SK-N-SH treated with all-trans-retinoic acid at 6 μM for 48 hours (cell line): ENCODE measurements at regions not wholly inside any gene's neighbourhood (a gene's known extent, or its start where the extent isn't known, plus 50 kb on each side); places are given as distances from the start of the nearest gene placed in this dataset.

Experiments
- ATAC-seq: fragments of 200-7000 bp; cut with Tn5 transposase; 3 replicates; pipeline ENCODE4 v1.9.1; 2020; ENCODE audit warnings: mild to moderate bottlenecking, moderate library complexity
- ARNTL ChIP-seq: fragments of 450-650 bp; formaldehyde crosslinking; IDR thresholded peaks from 2 replicates; pipeline ENCODE4 v1.5.0; 2020; ENCODE audit warnings: low read depth, mild to moderate bottlenecking, moderate library complexity, borderline replicate concordance
- CREB5 ChIP-seq: fragments of 250-450 bp; sonication (Bioruptor Pico); IDR thresholded peaks from 2 replicates; pipeline ENCODE4 v1.5.1; 2020; ENCODE audit warnings: low read depth, mild to moderate bottlenecking, moderate library complexity
- CSDC2 ChIP-seq: fragments of 250-450 bp; sonication (Bioruptor Pico); IDR thresholded peaks from 2 replicates; pipeline ENCODE4 v1.5.0; 2020; ENCODE audit warnings: mild to moderate bottlenecking, moderate library complexity
- CSRNP3 ChIP-seq: fragments of 250-450 bp; sonication (Bioruptor Pico); IDR thresholded peaks from 2 replicates; pipeline ENCODE4 v1.5.1; 2021; ENCODE audit warnings: mild to moderate bottlenecking, moderate library complexity
- ESRRG ChIP-seq: fragments of 250-450 bp; sonication (Bioruptor Pico); IDR thresholded peaks from 2 replicates; pipeline ENCODE4 v1.6.1; 2021; ENCODE audit warnings: mild to moderate bottlenecking
- GLIS3 ChIP-seq: fragments of 250-450 bp; sonication (Bioruptor Pico); IDR thresholded peaks from 2 replicates; pipeline ENCODE4 v1.5.0; 2020; ENCODE audit warnings: mild to moderate bottlenecking, moderate library complexity
- OSR1 ChIP-seq: fragments of 250-450 bp; sonication (Bioruptor Pico); IDR thresholded peaks from 2 replicates; pipeline ENCODE4 v1.8.0; 2022; ENCODE audit warnings: moderate library complexity, mild to moderate bottlenecking, inconsistent platforms
- PATZ1 ChIP-seq: fragments of 250-450 bp; sonication (Bioruptor Pico); IDR thresholded peaks from 2 replicates; pipeline ENCODE4 v1.8.0; 2020; ENCODE audit warnings: mild to moderate bottlenecking, moderate library complexity, borderline replicate concordance
- RARB ChIP-seq: fragments of 250-450 bp; sonication (Bioruptor Pico); IDR thresholded peaks from 2 replicates; pipeline ENCODE4 v1.8.0; 2021; ENCODE audit warnings: mild to moderate bottlenecking, moderate library complexity
- SNAI2 ChIP-seq: fragments of 250-450 bp; sonication (Bioruptor Pico); IDR thresholded peaks from 2 replicates; pipeline ENCODE4 v1.5.0; 2020; ENCODE audit warnings: mild to moderate bottlenecking, moderate library complexity
- TCF4 ChIP-seq: fragments of 250-450 bp; sonication (Bioruptor Pico); IDR thresholded peaks from 2 replicates; pipeline ENCODE4 v1.8.0; 2021; ENCODE audit warnings: mild to moderate bottlenecking, moderate library complexity, borderline replicate concordance
- TOX ChIP-seq: fragments of 250-450 bp; sonication (Bioruptor Pico); IDR thresholded peaks from 2 replicates; pipeline ENCODE4 v1.8.0; 2021; ENCODE audit warnings: mild to moderate bottlenecking, moderate library complexity, borderline replicate concordance
- TSHZ2 ChIP-seq: fragments of 250-450 bp; sonication (Bioruptor Pico); IDR thresholded peaks from 2 replicates; pipeline ENCODE4 v1.5.0; 2020; ENCODE audit warnings: mild to moderate bottlenecking, moderate library complexity
- ZC3H10 ChIP-seq: fragments of 250-450 bp; sonication (Bioruptor Pico); IDR thresholded peaks from 2 replicates; pipeline ENCODE4 v1.5.1; 2021; ENCODE audit warnings: mild to moderate bottlenecking, moderate library complexity
- ZFP3 ChIP-seq: fragments of 250-450 bp; sonication (Bioruptor Pico); IDR thresholded peaks from 2 replicates; pipeline ENCODE4 v1.5.0; 2020; ENCODE audit warnings: mild to moderate bottlenecking, moderate library complexity
- ZFP30 ChIP-seq: fragments of 450-650 bp; formaldehyde crosslinking; IDR thresholded peaks from 2 replicates; pipeline ENCODE4 v1.5.0; 2022; ENCODE audit warnings: mild to moderate bottlenecking, moderate library complexity
- ZNF8 ChIP-seq: fragments of 450-650 bp; formaldehyde crosslinking; IDR thresholded peaks from 2 replicates; pipeline ENCODE4 v1.5.0; 2020; ENCODE audit warnings: mild to moderate bottlenecking, moderate library complexity

- TF ChIP-seq ZFP30 (CRISPR knock-in tag) (no peak), ARNTL (CRISPR knock-in tag) (no peak), CREB5 (no peak), TOX (no peak), CSRNP3 (CRISPR knock-in tag) (no peak), TCF4 (CRISPR knock-in tag) (no peak), GLIS3 (CRISPR knock-in tag) (no peak)
- ATAC-seq: no peak
Observed at GRCh38 chr7:155145477-155146255, 75.5 kb downstream of the HTR5A start.

GRCh38 chr7:155147172-155147571 is 77.0 kb downstream of the HTR5A start:
- no peak for ATAC-seq
- TF ChIP-seq ZFP30 (CRISPR knock-in tag) (no peak), PATZ1 (no peak), ARNTL (CRISPR knock-in tag) (no peak), TCF4 (CRISPR knock-in tag) (no peak), RARB (no peak)

GRCh38 chr7:155147624-155148023 is 77.5 kb downstream of the HTR5A start:
- TF ChIP-seq PATZ1: no peak
- no peak for TF ChIP-seq TSHZ2 (CRISPR knock-in tag)
- no peak for TF ChIP-seq CREB5
- no peak for TF ChIP-seq ZNF8
- TF ChIP-seq ESRRG (CRISPR knock-in tag): no peak
- TF ChIP-seq TCF4 (CRISPR knock-in tag): no peak
- no peak for TF ChIP-seq ZC3H10 (CRISPR knock-in tag)
- no peak for TF ChIP-seq SNAI2 (CRISPR knock-in tag)
- ATAC-seq: no peak

GRCh38 chr7:155153676-155154075 is 83.6 kb downstream of the HTR5A start:
- ATAC-seq: no peak
- TF ChIP-seq OSR1 (CRISPR knock-in tag) (no peak), TCF4 (CRISPR knock-in tag) (no peak), SNAI2 (CRISPR knock-in tag) (no peak), ZFP3 (CRISPR knock-in tag) (no peak), GLIS3 (CRISPR knock-in tag) (no peak), CSRNP3 (CRISPR knock-in tag) (no peak), CSDC2 (CRISPR knock-in tag) (no peak), CREB5 (no peak), ZNF8 (no peak), ZC3H10 (CRISPR knock-in tag) (no peak)
